Activated T-helper 2 cell treated with anti-CD3 and anti-CD28 coated beads, Interferon-gamma antibody, Interleukin-2, Interleukin-4, amounts not matched to agents 10 μg/mL and 5 μg/mL and 100 μg/mL, durations not matched to agents 14 hours and 24 hours and 36 hours (primary cell): ENCODE measurements at regions not wholly inside any gene's neighbourhood (a gene's known extent, or its start where the extent isn't known, plus 50 kb on each side); places are given as distances from the start of the nearest gene placed in this dataset.

Experiments used
- DNase-seq: peaks from one replicate; pipeline ENCODE4 v3.0.0; 2021; ENCODE audit warnings: low spot score
- H3K27ac Mint-ChIP-seq: one replicate; pipeline ENCODE4 v1.8.0; 2021; ENCODE audit warnings: mixed read lengths
- H3K27me3 Mint-ChIP-seq: one replicate; pipeline ENCODE4 v1.8.0; 2021; ENCODE audit warnings: low read depth, mixed read lengths
- H3K36me3 Mint-ChIP-seq: one replicate; pipeline ENCODE4 v1.8.0; 2021; ENCODE audit warnings: low read depth, mixed read lengths
- H3K4me1 Mint-ChIP-seq: one replicate; pipeline ENCODE4 v1.8.0; 2021; ENCODE audit warnings: low read depth, mixed read lengths
- H3K4me3 Mint-ChIP-seq: one replicate; pipeline ENCODE4 v1.8.0; 2021; ENCODE audit warnings: low read depth, mild to moderate bottlenecking, moderate library complexity, mixed read lengths
- H3K9me3 Mint-ChIP-seq: one replicate; pipeline ENCODE4 v1.8.0; 2021; ENCODE audit warnings: mixed read lengths
- intact Hi-C: fragments of 100-400 bp; cut with micrococcal nuclease; formaldehyde crosslinking; loops from one replicate; pipeline ENCODE4 v1.15.1; 2023

- intact Hi-C loops: no loop called here
- Mint-ChIP-seq H3K9me3 (peaks cover 14% of the 10 kb centered on the region), H3K27me3 (no peaks in the 10 kb centered on the region), H3K4me3 (no peak overlapping the region), H3K27ac (no peak overlapping the region), H3K36me3 (no peaks in the 10 kb centered on the region), H3K4me1 (no peaks in the 10 kb centered on the region)
- no peak for DNase-seq
These were observed 990.1 kb upstream of the LRFN5 start for GRCh38 chr14:40616579-40616978.

GRCh38 chr14:40601063-40601462 lies 1005.6 kb upstream of the LRFN5 start:
- DNase-seq: no peak
- intact Hi-C loops: no loop called here
- H3K36me3 Mint-ChIP-seq: no peaks in the 10 kb centered on the region

GRCh38 chr14:40599725-40600124 lies 1007.0 kb upstream of the LRFN5 start:
- no peak for DNase-seq
- H3K27ac Mint-ChIP-seq: no peak overlapping the region
- H3K9me3 Mint-ChIP-seq: peaks cover 5% of the 10 kb centered on the region
- no peaks in the 10 kb centered on the region for H3K36me3 Mint-ChIP-seq
- no peak overlapping the region for H3K4me3 Mint-ChIP-seq
- no peaks in the 10 kb centered on the region for H3K27me3 Mint-ChIP-seq
- H3K4me1 Mint-ChIP-seq: no peaks in the 10 kb centered on the region
- intact Hi-C loops: no loop called here

More at GRCh38 chr14:40601063-40601462, 1005.6 kb upstream of the LRFN5 start:
- H3K27me3 Mint-ChIP-seq: no peaks in the 10 kb centered on the region
- no peak overlapping the region for H3K27ac Mint-ChIP-seq
- H3K9me3 Mint-ChIP-seq: peaks cover 6% of the 10 kb centered on the region
- no peak overlapping the region for H3K4me3 Mint-ChIP-seq
- H3K4me1 Mint-ChIP-seq: no peaks in the 10 kb centered on the region

GRCh38 chr14:40581264-40581663 lies 1025.4 kb upstream of the LRFN5 start:
- Mint-ChIP-seq H3K36me3 (no peaks in the 10 kb centered on the region), H3K4me3 (no peak overlapping the region), H3K27ac (no peak overlapping the region), H3K9me3 (peaks cover 14% of the 10 kb centered on the region), H3K27me3 (no peaks in the 10 kb centered on the region), H3K4me1 (no peaks in the 10 kb centered on the region)
- no peak for DNase-seq
- intact Hi-C loops: no loop called here

- intact Hi-C loops: no loop called here
- Mint-ChIP-seq H3K36me3 (no peaks in the 10 kb centered on the region), H3K4me1 (no peaks in the 10 kb centered on the region), H3K27ac (no peak overlapping the region), H3K4me3 (no peak overlapping the region), H3K9me3 (peaks cover 24% of the 10 kb centered on the region), H3K27me3 (no peaks in the 10 kb centered on the region)
- DNase-seq: no peak
These were observed 1029.7 kb upstream of the LRFN5 start for GRCh38 chr14:40576880-40577478.

GRCh38 chr14:40574780-40575179 lies 1031.9 kb upstream of the LRFN5 start:
- DNase-seq: no peak
- no peak overlapping the region for H3K4me3 Mint-ChIP-seq
- no peaks in the 10 kb centered on the region for H3K27me3 Mint-ChIP-seq
- no peaks in the 10 kb centered on the region for H3K4me1 Mint-ChIP-seq
- no peak overlapping the region for H3K27ac Mint-ChIP-seq
- H3K9me3 Mint-ChIP-seq: peaks cover 20% of the 10 kb centered on the region
- intact Hi-C loops: no loop called here
- no peaks in the 10 kb centered on the region for H3K36me3 Mint-ChIP-seq

- no peaks in the 10 kb centered on the region for H3K4me1 Mint-ChIP-seq
- no peaks in the 10 kb centered on the region for H3K27me3 Mint-ChIP-seq
- intact Hi-C loops: no loop called here
- DNase-seq: no peak
- H3K27ac Mint-ChIP-seq: no peak overlapping the region
- H3K4me3 Mint-ChIP-seq: no peak overlapping the region
- H3K9me3 Mint-ChIP-seq: peaks cover 26% of the 10 kb centered on the region
- H3K36me3 Mint-ChIP-seq: no peaks in the 10 kb centered on the region
These were observed 1081.4 kb upstream of the LRFN5 start for GRCh38 chr14:40525314-40525713.

GRCh38 chr14:40523123-40523522 lies 1083.6 kb upstream of the LRFN5 start:
- H3K4me3 Mint-ChIP-seq: no peak overlapping the region
- no peaks in the 10 kb centered on the region for H3K4me1 Mint-ChIP-seq
- intact Hi-C loops: no loop called here
- H3K36me3 Mint-ChIP-seq: no peaks in the 10 kb centered on the region
- no peaks in the 10 kb centered on the region for H3K27me3 Mint-ChIP-seq
- H3K27ac Mint-ChIP-seq: no peak overlapping the region
- DNase-seq: no peak
- H3K9me3 Mint-ChIP-seq: peaks cover 20% of the 10 kb centered on the region

- no peaks in the 10 kb centered on the region for H3K4me1 Mint-ChIP-seq
- H3K27ac Mint-ChIP-seq: no peak overlapping the region
- no peak for DNase-seq
- H3K9me3 Mint-ChIP-seq: peaks cover 14% of the 10 kb centered on the region
- H3K27me3 Mint-ChIP-seq: no peaks in the 10 kb centered on the region
- H3K4me3 Mint-ChIP-seq: no peak overlapping the region
- H3K36me3 Mint-ChIP-seq: no peaks in the 10 kb centered on the region
- intact Hi-C loops: no loop called here
These were observed 1062.2 kb upstream of the FBXO33 start for GRCh38 chr14:40494483-40494882.

- no peak for DNase-seq
- intact Hi-C loops: no loop called here
- H3K36me3 Mint-ChIP-seq: no peaks in the 10 kb centered on the region
These were observed 1055.6 kb upstream of the FBXO33 start for GRCh38 chr14:40487824-40488223.

GRCh38 chr14:40485688-40486087 lies 1053.5 kb upstream of the FBXO33 start:
- peaks cover 8% of the 10 kb centered on the region for H3K9me3 Mint-ChIP-seq
- H3K27ac Mint-ChIP-seq: no peak overlapping the region
- no peaks in the 10 kb centered on the region for H3K27me3 Mint-ChIP-seq
- H3K4me3 Mint-ChIP-seq: no peak overlapping the region
- H3K4me1 Mint-ChIP-seq: no peaks in the 10 kb centered on the region
- intact Hi-C loops: no loop called here
- H3K36me3 Mint-ChIP-seq: no peaks in the 10 kb centered on the region
- no peak for DNase-seq

More at GRCh38 chr14:40487824-40488223, 1055.6 kb upstream of the FBXO33 start:
- H3K27ac Mint-ChIP-seq: no peak overlapping the region
- H3K27me3 Mint-ChIP-seq: no peaks in the 10 kb centered on the region
- peaks cover 14% of the 10 kb centered on the region for H3K9me3 Mint-ChIP-seq
- no peaks in the 10 kb centered on the region for H3K4me1 Mint-ChIP-seq
- H3K4me3 Mint-ChIP-seq: no peak overlapping the region

- Mint-ChIP-seq H3K27me3 (no peaks in the 10 kb centered on the region), H3K4me1 (no peaks in the 10 kb centered on the region), H3K27ac (no peak overlapping the region), H3K4me3 (no peak overlapping the region), H3K36me3 (no peaks in the 10 kb centered on the region), H3K9me3 (peaks cover 48% of the 10 kb centered on the region)
- DNase-seq: no peak
- intact Hi-C loops: no loop called here
These were observed 1043.8 kb upstream of the FBXO33 start for GRCh38 chr14:40476005-40476404.

GRCh38 chr14:40467969-40468368 lies 1035.7 kb upstream of the FBXO33 start:
- DNase-seq: no peak
- Mint-ChIP-seq H3K4me1 (no peaks in the 10 kb centered on the region), H3K27ac (no peak overlapping the region), H3K4me3 (no peak overlapping the region), H3K9me3 (peaks cover 50% of the 10 kb centered on the region), H3K36me3 (no peaks in the 10 kb centered on the region), H3K27me3 (no peaks in the 10 kb centered on the region)
- intact Hi-C loops: no loop called here

GRCh38 chr14:40464531-40464930 lies 1032.3 kb upstream of the FBXO33 start:
- intact Hi-C loops: no loop called here
- H3K27ac Mint-ChIP-seq: no peak overlapping the region
- no peaks in the 10 kb centered on the region for H3K27me3 Mint-ChIP-seq
- peaks cover 32% of the 10 kb centered on the region for H3K9me3 Mint-ChIP-seq
- no peak for DNase-seq
- no peaks in the 10 kb centered on the region for H3K36me3 Mint-ChIP-seq
- no peaks in the 10 kb centered on the region for H3K4me1 Mint-ChIP-seq
- H3K4me3 Mint-ChIP-seq: no peak overlapping the region
